Keratinocyte (primary cell): ENCODE measurements at regions not wholly inside any gene's neighbourhood (a gene's known extent, or its start where the extent isn't known, plus 50 kb on each side); places are given as distances from the start of the nearest gene placed in this dataset.

Experiments used
- DNase-seq: peaks from one replicate; pipeline ENCODE4 v3.0.0-alpha.2; 2011; ENCODE audit warnings: low read depth, missing footprints, low spot score
- FAIRE-seq: peaks from 2 replicates; lab custom pipeline; 2011; peaks lifted over from hg19 to GRCh38; lab: Jason Lieb, UNC
- H2AFZ ChIP-seq: 2 replicates; pipeline ENCODE4 v1.6.0; 2012; ENCODE audit warnings: low read length, control low read depth, inconsistent platforms; ENCODE audit not compliant: control insufficient read depth
- H3K27ac ChIP-seq: 2 replicates; pipeline ENCODE4 v1.5.1; 2011; ENCODE audit warnings: low read length; ENCODE audit not compliant: control insufficient read depth, insufficient read depth
- H3K27me3 ChIP-seq: 3 replicates; pipeline ENCODE4 v1.6.0; 2011; ENCODE audit warnings: low read length; ENCODE audit not compliant: control insufficient read depth, insufficient read depth; ENCODE audit errors: extremely low read depth
- H3K36me3 ChIP-seq, 2 experiments: 2 replicates in 1 of 2; 3 replicates in 1 of 2; pipeline ENCODE4 v1.5.1; 2011; ENCODE audit warnings: low read length in 2 of 2, mild to moderate bottlenecking in 1 of 2; ENCODE audit not compliant: control insufficient read depth in 2 of 2, insufficient read depth in 2 of 2; ENCODE audit errors: extremely low read depth in 1 of 2
- H3K4me1 ChIP-seq: 3 replicates; pipeline ENCODE4 v1.5.1; 2011; ENCODE audit warnings: low read length; ENCODE audit not compliant: control insufficient read depth, insufficient read depth; ENCODE audit errors: extremely low read depth
- H3K4me2 ChIP-seq: 3 replicates; pipeline ENCODE4 v1.6.0; 2011; ENCODE audit warnings: low read depth, low read length; ENCODE audit not compliant: control insufficient read depth, insufficient read depth; ENCODE audit errors: extremely low read depth
- H3K4me3 ChIP-seq, 3 experiments: fragments of 200-600 bp in 1 of 3; sonication (generic) in 1 of 3; 2 replicates in 2 of 3; 3 replicates in 1 of 3; pipeline ENCODE4 v1.5.1; 2011 to 2016; ENCODE audit warnings: low read length in 3 of 3, mild to moderate bottlenecking in 3 of 3, control low read depth in 2 of 3, inconsistent platforms in 1 of 3, low read depth in 1 of 3, mixed read lengths in 1 of 3, mixed run types in 1 of 3, moderate library complexity in 1 of 3; ENCODE audit not compliant: control insufficient read depth in 2 of 3, insufficient read depth in 2 of 3; ENCODE audit errors: extremely low read depth in 1 of 3
- H3K79me2 ChIP-seq: 2 replicates; pipeline ENCODE4 v1.6.0; 2012; ENCODE audit warnings: low read length; ENCODE audit not compliant: control insufficient read depth, insufficient read depth
- H3K9ac ChIP-seq: 3 replicates; pipeline ENCODE4 v1.6.0; 2011; ENCODE audit warnings: low read length; ENCODE audit not compliant: control insufficient read depth, insufficient read depth; ENCODE audit errors: extremely low read depth
- H3K9me1 ChIP-seq: 3 replicates; pipeline ENCODE4 v1.6.0; 2011; ENCODE audit warnings: low read length; ENCODE audit not compliant: control insufficient read depth, insufficient read depth; ENCODE audit errors: extremely low read depth
- H3K9me3 ChIP-seq: 2 replicates; pipeline ENCODE4 v1.5.1; 2012; ENCODE audit warnings: low read depth, low read length; ENCODE audit not compliant: control insufficient read depth
- H4K20me1 ChIP-seq: 3 replicates; pipeline ENCODE4 v1.6.0; 2011; ENCODE audit warnings: low read length; ENCODE audit not compliant: control insufficient read depth, insufficient read depth; ENCODE audit errors: extremely low read depth
- CTCF ChIP-seq, 3 experiments: IDR thresholded peaks in 1 of 3; conservative IDR thresholded peaks in 1 of 3; optimal IDR thresholded peaks in 1 of 3; 2 replicates in 2 of 3; 3 replicates in 1 of 3; pipeline versions ENCODE3 to v1.5.1; 2011; ENCODE audit warnings: low read length in 3 of 3, mild to moderate bottlenecking in 3 of 3, moderate library complexity in 2 of 3, control low read depth in 1 of 3, inconsistent platforms in 1 of 3; ENCODE audit not compliant: insufficient read depth in 2 of 3; ENCODE audit errors: extremely low read depth in 1 of 3
- EZH2 ChIP-seq: IDR thresholded peaks from one replicate; pipeline ENCODE4 v1.6.1; 2012; ENCODE audit warnings: inconsistent platforms, mild to moderate bottlenecking, low read length, moderate library complexity
- dilution Hi-C: fragments of 300-500 bp; cut with MboI; formaldehyde crosslinking; loops from one replicate; pipeline ENCODE4 v1.7.0; 2020; ENCODE audit warnings: low sequenced_read_pairs; ENCODE audit not compliant: extremely low pct_ligation_motif_present

- TF ChIP-seq CTCF (optimal IDR thresholded peaks at IDR 0.05 in 1 of 3, IDR thresholded peaks at IDR 0.05 in 1 of 3, conservative IDR thresholded peaks at IDR 0.05 in 1 of 3; ENCODE audit: extremely low read depth in 1 of 3, insufficient read depth in 2 of 3, low read length in 3 of 3) (no peak), EZH2 (no peak)
- no peaks in the 10 kb centered on the region for H3K36me3 ChIP-seq
- DNase-seq = no peak
- H3K9me1 ChIP-seq = no peaks in the 10 kb centered on the region
- H3K79me2 ChIP-seq = no peaks in the 10 kb centered on the region
- H3K9ac ChIP-seq = no peak overlapping the region
- FAIRE-seq = no peak
- H3K4me3 ChIP-seq = no peak overlapping the region
- no peak overlapping the region for H3K27ac ChIP-seq
- no peak overlapping the region for H3K4me2 ChIP-seq
- H3K4me1 ChIP-seq = no peaks in the 10 kb centered on the region
- no peaks in the 10 kb centered on the region for H3K27me3 ChIP-seq
- no peaks in the 10 kb centered on the region for H4K20me1 ChIP-seq
- no peaks in the 10 kb centered on the region for H3K9me3 ChIP-seq
- no peak overlapping the region for H2AFZ ChIP-seq
- dilution Hi-C loops = no loop called here
Measured at GRCh38 chr13:78286748-78287147, 316.6 kb downstream of the POU4F1 start.

- Histone ChIP-seq H4K20me1 (no peaks in the 10 kb centered on the region), H3K9me3 (no peaks in the 10 kb centered on the region), H3K4me1 (no peaks in the 10 kb centered on the region), H3K79me2 (no peaks in the 10 kb centered on the region), H3K9me1 (no peaks in the 10 kb centered on the region), H3K36me3 (no peaks in the 10 kb centered on the region), H3K4me2 (no peak overlapping the region), H3K9ac (no peak overlapping the region), H2AFZ (no peak overlapping the region), H3K27ac (no peak overlapping the region), H3K27me3 (no peaks in the 10 kb centered on the region), H3K4me3 (no peak overlapping the region)
- DNase-seq = no peak
- no peak for FAIRE-seq
- dilution Hi-C loops = no loop called here
- no peak for TF ChIP-seq CTCF (optimal IDR thresholded peaks at IDR 0.05 in 1 of 3, IDR thresholded peaks at IDR 0.05 in 1 of 3, conservative IDR thresholded peaks at IDR 0.05 in 1 of 3; ENCODE audit: extremely low read depth in 1 of 3, insufficient read depth in 2 of 3, low read length in 3 of 3)
- no peak for TF ChIP-seq EZH2
Measured at GRCh38 chr13:78265098-78265497, 338.3 kb downstream of the POU4F1 start.
